HFFc6 (cell line): ENCODE measurements at regions not wholly inside any gene's neighbourhood (a gene's known extent, or its start where the extent isn't known, plus 50 kb on each side); places are given as distances from the start of the nearest gene placed in this dataset.

Experiments used
- DNase-seq: peaks from one replicate; pipeline ENCODE4 v3.0.0-alpha.2; 2018
- H3K27ac Mint-ChIP-seq: 2 replicates; pipeline ENCODE4 v1.8.0; 2020; ENCODE audit warnings: mild to moderate bottlenecking, mixed read lengths
- H3K27me3 Mint-ChIP-seq: 2 replicates; pipeline ENCODE4 v1.8.0; 2021; ENCODE audit warnings: mild to moderate bottlenecking, moderate library complexity, mixed read lengths; ENCODE audit not compliant: insufficient read depth
- H3K36me3 Mint-ChIP-seq: 2 replicates; pipeline ENCODE4 v1.8.0; 2021; ENCODE audit warnings: low read depth, mixed read lengths
- H3K4me1 Mint-ChIP-seq: 2 replicates; pipeline ENCODE4 v1.8.0; 2020; ENCODE audit warnings: low read depth, mixed read lengths
- H3K4me3 Mint-ChIP-seq: 2 replicates; pipeline ENCODE4 v1.8.0; 2020; ENCODE audit warnings: mild to moderate bottlenecking, moderate library complexity, mixed read lengths
- H3K9me3 Mint-ChIP-seq: 2 replicates; pipeline ENCODE4 v1.8.0; 2020; ENCODE audit warnings: mild to moderate bottlenecking, mixed read lengths
- TF ChIP-seq, protein P1 (sequence below): fragments of 200-600 bp; sonication (generic); IDR thresholded peaks from 2 replicates; pipeline ENCODE4 v1.5.0; 2021; ENCODE audit warnings: antibody characterized with exemption, mild to moderate bottlenecking

- H3K27me3 Mint-ChIP-seq = no peaks in the 10 kb centered on the region
- TF ChIP-seq, protein P1, sequence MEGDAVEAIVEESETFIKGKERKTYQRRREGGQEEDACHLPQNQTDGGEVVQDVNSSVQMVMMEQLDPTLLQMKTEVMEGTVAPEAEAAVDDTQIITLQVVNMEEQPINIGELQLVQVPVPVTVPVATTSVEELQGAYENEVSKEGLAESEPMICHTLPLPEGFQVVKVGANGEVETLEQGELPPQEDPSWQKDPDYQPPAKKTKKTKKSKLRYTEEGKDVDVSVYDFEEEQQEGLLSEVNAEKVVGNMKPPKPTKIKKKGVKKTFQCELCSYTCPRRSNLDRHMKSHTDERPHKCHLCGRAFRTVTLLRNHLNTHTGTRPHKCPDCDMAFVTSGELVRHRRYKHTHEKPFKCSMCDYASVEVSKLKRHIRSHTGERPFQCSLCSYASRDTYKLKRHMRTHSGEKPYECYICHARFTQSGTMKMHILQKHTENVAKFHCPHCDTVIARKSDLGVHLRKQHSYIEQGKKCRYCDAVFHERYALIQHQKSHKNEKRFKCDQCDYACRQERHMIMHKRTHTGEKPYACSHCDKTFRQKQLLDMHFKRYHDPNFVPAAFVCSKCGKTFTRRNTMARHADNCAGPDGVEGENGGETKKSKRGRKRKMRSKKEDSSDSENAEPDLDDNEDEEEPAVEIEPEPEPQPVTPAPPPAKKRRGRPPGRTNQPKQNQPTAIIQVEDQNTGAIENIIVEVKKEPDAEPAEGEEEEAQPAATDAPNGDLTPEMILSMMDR = no peak
- DNase-seq = no peak
- no peak overlapping the region for H3K4me3 Mint-ChIP-seq
- peaks cover 32% of the 10 kb centered on the region for H3K9me3 Mint-ChIP-seq
- H3K4me1 Mint-ChIP-seq = no peaks in the 10 kb centered on the region
- no peaks in the 10 kb centered on the region for H3K36me3 Mint-ChIP-seq
- H3K27ac Mint-ChIP-seq = no peak overlapping the region
These were observed 1344.3 kb downstream of the ADGRL3 start for GRCh38 chr4:62544428-62544827.

GRCh38 chr4:62543002-62543401 is 1342.9 kb downstream of the ADGRL3 start:
- H3K4me1 Mint-ChIP-seq = no peaks in the 10 kb centered on the region
- H3K9me3 Mint-ChIP-seq = peaks cover 37% of the 10 kb centered on the region
- H3K4me3 Mint-ChIP-seq = no peak overlapping the region
- H3K36me3 Mint-ChIP-seq = no peaks in the 10 kb centered on the region
- TF ChIP-seq, protein P1 = no peak
- no peak overlapping the region for H3K27ac Mint-ChIP-seq
- H3K27me3 Mint-ChIP-seq = no peaks in the 10 kb centered on the region
- DNase-seq = no peak

DNA sequence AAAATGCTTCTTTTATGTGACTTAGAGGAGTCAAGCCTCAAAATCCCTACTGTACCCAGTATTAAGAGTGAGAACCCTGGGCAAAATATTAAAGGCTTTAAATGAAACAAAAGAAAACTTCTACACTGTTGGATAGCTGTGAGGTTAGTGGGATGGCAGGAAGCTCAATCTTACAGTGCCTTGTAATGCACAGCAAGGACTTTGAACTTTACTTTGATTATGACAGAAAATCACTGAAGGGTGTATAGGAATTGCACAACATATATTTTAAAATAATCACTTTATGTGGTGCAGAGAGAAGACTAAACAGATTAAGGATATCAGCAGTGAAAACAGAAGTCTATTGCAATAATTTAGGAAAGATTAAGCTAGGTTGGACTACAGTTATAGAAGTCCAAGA is 1333.4 kb downstream of the ADGRL3 start:
- no peak overlapping the region for H3K4me3 Mint-ChIP-seq
- DNase-seq = no peak
- TF ChIP-seq, protein P1 = no peak
- peaks cover 46% of the 10 kb centered on the region for H3K9me3 Mint-ChIP-seq
- H3K27me3 Mint-ChIP-seq = no peaks in the 10 kb centered on the region
- H3K36me3 Mint-ChIP-seq = no peaks in the 10 kb centered on the region; the same call in 1 of the 2 replicates
- H3K27ac Mint-ChIP-seq = no peak overlapping the region
- H3K4me1 Mint-ChIP-seq = no peaks in the 10 kb centered on the region

- H3K4me1 Mint-ChIP-seq = no peaks in the 10 kb centered on the region
- no peak overlapping the region for H3K4me3 Mint-ChIP-seq
- peaks cover 38% of the 10 kb centered on the region for H3K9me3 Mint-ChIP-seq
- TF ChIP-seq, protein P1 = no peak
- DNase-seq = no peak
- no peak overlapping the region for H3K27ac Mint-ChIP-seq
- H3K36me3 Mint-ChIP-seq = no peaks in the 10 kb centered on the region
- no peaks in the 10 kb centered on the region; the same call in 1 of the 2 replicates for H3K27me3 Mint-ChIP-seq
These were observed 1331.6 kb downstream of the ADGRL3 start for GRCh38 chr4:62531731-62532130.

DNA sequence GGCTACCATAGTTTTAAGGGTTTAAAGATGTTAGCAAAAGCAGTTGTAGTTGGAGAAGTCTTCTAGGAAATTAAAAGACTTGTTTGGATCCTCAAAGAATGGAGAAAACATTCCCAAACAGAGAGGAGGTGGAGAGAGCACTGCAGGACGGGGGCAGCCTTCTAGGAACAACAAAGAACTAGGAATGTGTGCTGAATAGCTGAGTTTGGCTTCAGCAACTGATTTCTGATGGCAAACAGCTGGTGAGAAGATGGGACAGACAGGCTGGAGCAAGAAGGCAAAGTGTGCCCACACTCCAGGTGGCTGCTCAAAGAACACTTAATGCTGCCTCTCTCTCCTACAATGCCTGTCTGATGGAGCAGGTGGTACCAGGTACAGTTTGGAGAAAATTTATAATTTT is 1331.1 kb downstream of the ADGRL3 start:
- no peak for DNase-seq
- Mint-ChIP-seq H3K4me3 (no peak overlapping the region), H3K27ac (no peak overlapping the region), H3K4me1 (no peaks in the 10 kb centered on the region), H3K9me3 (peaks cover 37% of the 10 kb centered on the region), H3K36me3 (no peaks in the 10 kb centered on the region), H3K27me3 (no peaks in the 10 kb centered on the region; the same call in 1 of the 2 replicates)
- TF ChIP-seq, protein P1 = no peak

DNA sequence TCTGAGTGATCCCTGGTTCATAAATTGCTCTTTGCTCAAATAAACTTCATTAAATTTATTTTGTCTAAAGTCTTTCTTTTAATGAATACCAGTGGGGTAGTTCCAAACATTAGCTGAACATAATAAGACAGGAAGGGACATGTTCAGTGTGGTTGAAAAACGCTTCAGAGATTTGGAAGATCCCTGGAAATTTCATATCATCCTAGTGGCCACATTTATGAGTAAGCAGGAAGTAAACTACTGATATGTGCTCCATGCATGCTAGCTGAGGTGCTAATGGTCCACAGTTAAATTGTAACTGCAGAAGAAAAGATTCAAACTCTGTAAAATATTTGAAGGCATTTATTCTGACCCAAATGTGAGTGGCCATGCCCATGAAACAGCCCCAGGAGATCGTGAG is 1328.7 kb downstream of the ADGRL3 start:
- TF ChIP-seq, protein P1 = no peak
- peaks cover 40% of the 10 kb centered on the region for H3K9me3 Mint-ChIP-seq
- no peak overlapping the region for H3K4me3 Mint-ChIP-seq
- H3K27ac Mint-ChIP-seq = no peak overlapping the region
- H3K27me3 Mint-ChIP-seq = no peaks in the 10 kb centered on the region; the same call in 1 of the 2 replicates
- no peaks in the 10 kb centered on the region for H3K4me1 Mint-ChIP-seq
- no peak for DNase-seq
- no peaks in the 10 kb centered on the region for H3K36me3 Mint-ChIP-seq
